DMS 273 (cell line): ENCODE measurements at regions not wholly inside any gene's neighbourhood (a gene's known extent, or its start where the extent isn't known, plus 50 kb on each side); places are given as distances from the start of the nearest gene placed in this dataset.
"Not testable (repeated sequence)": the region's sequence is repeated elsewhere in the genome, so short reads cannot be mapped to it uniquely, and the experiment has no call there.

Experiments used
- DNase-seq: peaks from one replicate; lab custom pipeline; 2025; ENCODE audit not compliant: unreplicated experiment; lab: John Stamatoyannopoulos, UW

DNA sequence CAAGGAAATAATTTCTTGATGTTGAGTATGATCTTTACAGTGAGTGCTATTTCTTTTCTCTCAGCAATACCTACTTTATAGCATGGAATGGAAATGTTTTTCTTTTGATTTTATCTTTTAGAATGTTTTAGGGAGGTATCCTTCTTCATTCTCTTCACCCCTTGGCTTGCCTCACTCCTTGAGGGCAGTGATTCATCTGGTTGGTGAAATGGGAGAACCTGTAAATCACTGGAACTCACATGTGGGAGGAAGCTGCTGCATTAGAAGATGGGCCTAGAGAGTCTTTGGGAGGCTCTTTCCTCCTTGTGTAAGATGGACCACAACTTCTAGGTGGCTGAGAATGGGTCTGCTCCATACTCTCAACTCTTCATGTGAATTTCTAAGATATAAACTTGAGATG is 244.8 kb upstream of the SYNCRIP start:
- no peak for DNase-seq

DNA sequence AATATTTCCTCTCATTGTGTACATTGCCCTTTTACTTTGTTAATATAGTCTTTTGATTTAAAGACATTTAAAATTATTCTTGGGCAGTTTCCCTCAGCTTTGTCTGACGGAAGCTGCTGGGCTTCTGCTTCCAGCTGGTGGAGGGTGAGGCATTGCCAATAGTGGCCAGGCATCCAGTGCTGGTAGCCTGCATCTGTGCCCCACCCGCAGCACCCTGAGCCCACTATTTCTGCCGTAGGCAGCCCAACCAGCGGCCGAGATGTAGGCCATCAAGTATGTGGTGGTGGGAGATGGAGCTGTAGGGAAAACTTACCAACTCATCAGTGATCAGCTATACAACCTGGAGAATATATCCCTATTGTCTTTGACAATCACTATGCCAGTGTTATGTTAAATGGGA is 226.0 kb upstream of the SYNCRIP start:
- DNase-seq = no peak

GRCh38 chr6:85867595-85867994 is 224.9 kb upstream of the SYNCRIP start:
- DNase-seq = no peak

- no peak for DNase-seq
Measured at GRCh38 chr6:85866758-85867401, 224.2 kb upstream of the SYNCRIP start.

GRCh38 chr6:85866370-85866730 is 223.7 kb upstream of the SYNCRIP start:
- no peak for DNase-seq

DNA sequence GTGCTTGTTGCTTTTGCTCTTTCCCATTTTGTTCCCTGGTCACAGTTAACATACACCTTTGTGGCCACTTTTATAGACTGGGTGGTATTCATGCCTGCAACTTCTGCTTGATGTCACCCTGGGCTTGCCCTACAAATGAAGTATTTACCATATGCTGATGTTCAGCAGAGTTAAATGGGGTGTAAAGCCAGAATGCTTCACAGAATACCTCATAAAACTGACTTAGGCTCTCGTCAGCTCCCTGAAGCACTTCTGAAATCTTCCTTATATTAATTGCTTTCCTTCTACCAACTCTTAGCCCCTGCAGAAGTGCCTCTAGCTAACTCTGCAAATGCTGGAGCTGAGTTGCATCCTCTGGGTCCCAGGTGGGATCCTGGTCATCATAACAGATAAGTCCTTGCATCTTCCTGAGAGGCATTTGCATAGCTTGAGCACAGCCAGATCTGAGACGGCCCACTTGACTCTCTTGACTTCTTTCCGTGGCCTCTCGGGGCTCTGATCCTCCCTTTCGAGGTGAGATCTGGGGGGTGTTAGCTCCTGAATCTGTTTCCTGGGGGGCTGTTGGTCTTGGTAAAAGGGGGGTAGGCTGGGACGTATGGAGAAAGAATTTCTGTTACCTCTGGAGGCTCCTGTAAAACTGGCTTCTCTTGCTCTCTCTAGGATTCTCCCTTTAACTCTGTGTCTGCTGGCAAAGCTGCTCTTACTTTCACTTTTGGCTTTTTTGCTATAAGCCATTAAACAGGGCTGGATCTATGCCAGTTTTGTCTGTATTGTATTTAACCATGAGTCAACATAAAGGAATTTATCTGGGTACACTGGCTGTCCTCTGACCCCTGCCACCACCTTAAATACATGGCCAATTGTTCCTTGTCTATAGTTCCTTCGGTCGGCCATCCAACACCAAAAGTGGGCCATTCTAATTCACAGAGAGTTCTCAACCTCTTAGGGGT is 223.0 kb upstream of the SYNCRIP start:
- peak; percentile 19 for DNase-seq

GRCh38 chr6:85864453-85865401 is 222.0 kb upstream of the SYNCRIP start:
- DNase-seq = peak; percentile 35

DNA sequence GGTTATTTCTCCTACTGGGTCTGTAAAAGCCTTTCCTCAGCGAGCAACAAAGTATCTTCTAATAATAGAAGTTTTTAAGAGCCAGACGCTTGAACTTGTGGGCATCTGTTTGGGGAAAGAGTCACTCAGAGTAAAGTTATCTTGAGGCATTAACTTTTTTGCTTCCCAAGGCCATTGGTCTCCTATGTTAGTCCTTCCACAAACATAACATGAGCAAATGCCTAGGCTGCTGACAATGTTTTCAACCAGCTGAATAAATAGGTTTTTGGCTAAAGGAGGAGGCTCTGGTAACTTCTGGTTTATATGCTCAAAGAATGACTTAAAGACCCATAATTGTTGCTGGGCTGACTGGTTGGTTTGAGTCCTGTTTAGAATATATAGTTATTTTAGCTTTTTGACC is 213.5 kb upstream of the SYNCRIP start:
- no peak for DNase-seq

DNA sequence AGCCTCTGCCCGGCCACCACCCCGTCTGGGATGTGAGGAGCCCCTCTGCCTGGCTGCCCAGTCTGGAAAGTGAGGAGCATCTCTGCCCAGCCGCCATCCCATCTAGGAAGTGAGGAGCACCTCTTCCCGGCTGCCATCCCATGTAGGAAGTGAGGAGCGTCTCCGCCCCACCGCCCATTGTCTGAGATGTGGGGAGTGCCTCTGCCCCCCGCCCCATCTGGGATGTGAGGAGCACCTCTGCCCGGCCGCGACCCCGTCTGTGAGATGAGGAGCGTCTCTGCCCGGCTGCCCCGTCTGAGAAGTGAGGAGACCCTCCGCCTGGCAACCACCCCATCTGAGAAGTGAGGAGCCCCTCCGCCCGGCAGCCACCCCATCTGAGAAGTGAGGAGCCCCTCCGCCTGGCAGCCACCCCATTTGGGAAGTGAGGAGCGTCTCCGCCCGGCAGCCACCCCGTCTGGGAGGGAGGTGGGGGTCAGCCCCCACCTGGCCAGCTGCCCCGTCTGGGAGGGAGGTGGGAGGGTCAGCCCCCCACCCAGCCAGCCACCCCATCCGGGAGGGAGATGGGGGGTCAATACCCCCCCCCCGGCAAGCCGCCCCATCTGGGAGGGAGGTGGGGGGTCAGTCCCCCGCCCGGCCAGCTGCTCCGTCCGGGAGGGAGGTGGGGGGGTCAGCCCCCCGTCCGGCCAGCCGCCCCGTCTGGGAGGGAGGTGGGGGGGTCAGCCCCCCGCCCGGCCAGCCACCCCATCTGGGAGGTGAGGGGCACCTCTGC is 195.8 kb upstream of the SYNCRIP start:
- not testable (repeated sequence) for DNase-seq

DNA sequence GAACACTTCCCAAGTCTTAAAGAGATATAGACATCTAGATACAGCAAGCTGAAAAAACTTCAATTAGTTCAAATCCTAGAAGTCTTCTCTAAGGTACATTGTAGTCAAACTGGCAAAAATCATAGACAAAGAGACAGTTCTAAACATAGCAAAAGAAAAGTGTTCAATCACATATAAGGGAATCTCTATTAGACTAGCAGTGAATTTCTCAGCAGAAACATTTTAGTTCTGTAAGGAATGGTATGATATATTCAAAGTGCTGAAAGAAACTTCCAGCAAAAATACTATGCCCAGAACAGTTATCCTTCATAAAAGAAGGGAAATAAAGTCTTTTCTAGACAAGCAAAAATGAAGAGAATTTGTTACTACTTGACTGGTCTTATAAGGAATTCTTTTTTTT is 186.3 kb upstream of the SYNCRIP start:
- no peak for DNase-seq

- no peak for DNase-seq
Measured at GRCh38 chr6:85826997-85827396, 184.3 kb upstream of the SYNCRIP start.

DNA sequence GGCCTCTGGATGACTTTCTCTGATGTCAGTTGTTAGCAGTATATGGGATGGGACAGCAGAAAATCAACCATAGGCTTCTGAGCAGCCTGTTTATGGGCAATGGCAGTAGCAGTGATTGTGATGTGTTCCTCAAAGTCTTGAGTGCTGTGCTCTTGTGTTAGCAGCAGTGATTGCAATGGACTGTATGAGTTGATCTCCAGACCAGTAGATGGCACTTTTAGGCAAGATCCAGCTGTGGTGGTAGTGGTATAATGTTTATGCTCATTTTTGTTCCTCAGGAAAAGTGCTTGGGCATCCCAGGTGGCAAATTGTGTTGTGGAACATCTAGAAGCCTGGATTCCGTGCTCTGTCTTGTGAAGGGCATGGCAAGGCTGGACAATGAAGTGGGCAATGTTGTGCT is 181.6 kb upstream of the SYNCRIP start:
- no peak for DNase-seq

GRCh38 chr6:85810558-85810957 is 167.9 kb upstream of the SYNCRIP start:
- no peak for DNase-seq

GRCh38 chr6:85803721-85804120 is 161.0 kb upstream of the SYNCRIP start:
- no peak for DNase-seq

DNA sequence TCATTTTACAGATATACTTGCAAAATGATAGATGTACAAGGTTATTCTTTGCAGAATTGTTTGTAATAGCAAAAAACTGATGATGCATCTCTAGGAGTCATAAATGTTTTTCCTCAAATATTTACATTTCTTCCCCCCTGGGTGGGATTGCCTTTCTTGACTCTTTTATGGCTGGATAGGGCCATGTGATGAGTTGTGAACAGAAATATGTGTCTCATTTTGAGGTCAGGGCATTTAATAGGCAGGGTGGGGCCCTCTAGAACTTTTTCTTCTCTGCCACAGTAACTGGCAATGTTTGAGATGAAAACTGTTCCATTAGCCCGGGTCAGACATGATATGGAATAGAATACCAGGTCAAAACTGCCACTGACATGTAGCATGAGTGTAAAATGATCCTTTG is 159.5 kb upstream of the SYNCRIP start:
- no peak for DNase-seq

- DNase-seq = no peak
Measured at GRCh38 chr6:85798931-85799652, 156.4 kb upstream of the SYNCRIP start.

GRCh38 chr6:85797993-85798392 is 155.3 kb upstream of the SYNCRIP start:
- peak; percentile 67 for DNase-seq

DNA sequence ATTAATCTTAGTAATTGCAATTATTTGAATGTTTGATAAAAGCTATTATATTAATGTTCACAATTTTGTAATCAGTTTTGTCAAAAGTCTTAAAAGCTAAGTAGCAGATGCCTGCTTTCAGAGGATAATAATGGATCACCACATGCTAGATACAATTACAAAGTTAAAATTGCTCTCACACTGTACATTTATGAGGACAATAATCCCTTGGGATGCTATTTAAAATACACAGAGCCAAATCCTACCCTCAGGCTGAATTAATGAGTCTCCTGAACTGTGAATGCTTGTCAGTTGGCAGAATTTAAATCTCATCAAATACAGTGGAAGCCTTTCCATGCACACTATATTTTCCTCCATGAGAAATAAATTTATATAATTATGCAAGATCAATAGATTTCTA is 153.3 kb upstream of the SYNCRIP start:
- peak; percentile 67 for DNase-seq

- no peak for DNase-seq
Measured at GRCh38 chr6:85792254-85792653, 149.6 kb upstream of the SYNCRIP start.

DNA sequence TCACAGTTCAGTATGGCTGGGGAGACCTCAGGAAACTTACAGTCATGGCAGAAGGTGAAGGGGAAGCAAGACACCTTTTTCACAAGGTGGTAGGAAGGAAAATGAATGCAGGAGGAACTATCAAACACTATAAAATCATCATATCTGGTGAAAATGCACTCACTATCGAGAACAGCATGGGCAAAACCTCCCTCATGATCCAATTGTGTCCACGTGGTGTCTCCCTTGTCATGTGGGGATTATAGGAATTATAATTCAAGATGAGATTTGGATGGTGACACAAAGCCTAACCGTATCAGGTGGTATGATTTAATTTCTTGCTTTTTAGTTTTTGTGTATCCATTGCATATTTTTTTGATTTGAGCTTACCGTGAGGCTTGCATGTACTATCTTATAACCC is 133.2 kb upstream of the SYNCRIP start:
- DNase-seq = peak; percentile 12
